ENCODE measurements at regions not wholly inside any gene's neighbourhood (a gene's known extent, or its start where the extent isn't known, plus 50 kb on each side); places are given as distances from the start of the nearest gene placed in this dataset.
"Not testable (repeated sequence)": the region's sequence is repeated elsewhere in the genome, so short reads cannot be mapped to it uniquely, and the experiment has no call there.

GRCh38 chr2:65922794-65923193 is 490.4 kb upstream of the SPRED2 start:
- no peak overlapping the region for H3K9ac ChIP-seq (ENCODE audit: low read depth, low read length)
- H3K4me1 ChIP-seq (ENCODE audit: insufficient read depth, low read length) = no peaks in the 10 kb centered on the region
- H3K36me3 ChIP-seq (ENCODE audit: insufficient read depth, low read length) = no peaks in the 10 kb centered on the region
- no peaks in the 10 kb centered on the region for H3K9me3 ChIP-seq (ENCODE audit: control insufficient read depth, insufficient read depth, low read length)

DNA sequence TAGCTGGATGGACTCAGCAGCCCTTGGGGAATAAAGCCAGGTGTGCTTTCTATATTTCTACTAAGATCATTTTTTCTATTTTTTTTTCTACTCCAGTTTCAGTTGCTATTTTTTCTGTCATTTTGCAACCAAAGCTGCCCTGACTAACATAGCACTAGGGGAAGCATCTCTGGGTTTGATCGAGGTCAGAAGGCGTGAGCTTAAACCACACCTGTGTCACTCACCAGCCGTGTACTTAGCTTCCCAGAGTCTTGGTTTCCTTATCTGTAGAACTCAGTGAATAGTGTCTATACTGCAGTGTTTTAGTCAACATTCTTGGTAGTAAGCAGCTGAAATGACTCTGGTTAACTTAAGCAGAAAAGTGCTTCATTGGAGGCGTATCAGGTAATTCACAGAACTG is 489.6 kb upstream of the SPRED2 start:
- Histone ChIP-seq H3K9ac (ENCODE audit: low read depth, low read length) (no peak overlapping the region), H3K36me3 (ENCODE audit: insufficient read depth, low read length) (no peaks in the 10 kb centered on the region), H3K9me3 (ENCODE audit: control insufficient read depth, insufficient read depth, low read length) (no peaks in the 10 kb centered on the region; the same call in 1 of the 2 replicates), H3K4me1 (ENCODE audit: insufficient read depth, low read length) (no peaks in the 10 kb centered on the region)

DNA sequence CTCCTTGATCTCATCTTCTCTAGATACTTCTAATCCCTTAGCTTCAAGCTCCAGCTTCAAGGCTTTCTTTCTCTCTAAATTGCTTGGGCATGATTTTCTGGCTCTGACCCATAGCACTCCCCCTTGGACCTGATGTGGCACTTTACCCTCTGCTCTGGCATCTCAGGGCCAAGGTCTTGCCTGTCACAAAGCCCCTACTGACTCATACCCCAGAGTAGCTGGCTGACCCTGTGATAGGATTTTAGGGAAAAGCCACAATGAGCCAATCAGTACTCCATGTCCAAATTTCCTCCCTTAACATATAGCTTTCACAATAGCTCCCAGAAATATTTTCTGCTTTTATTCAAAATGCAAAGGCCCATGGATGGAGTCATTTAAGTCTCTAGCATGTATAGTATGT is 488.7 kb upstream of the SPRED2 start:
- H3K9ac ChIP-seq (ENCODE audit: low read depth, low read length) = no peak overlapping the region
- no peaks in the 10 kb centered on the region for H3K4me1 ChIP-seq (ENCODE audit: insufficient read depth, low read length)
- H3K36me3 ChIP-seq (ENCODE audit: insufficient read depth, low read length) = no peaks in the 10 kb centered on the region
- H3K9me3 ChIP-seq (ENCODE audit: control insufficient read depth, insufficient read depth, low read length) = no peaks in the 10 kb centered on the region; the same call in 1 of the 2 replicates

DNA sequence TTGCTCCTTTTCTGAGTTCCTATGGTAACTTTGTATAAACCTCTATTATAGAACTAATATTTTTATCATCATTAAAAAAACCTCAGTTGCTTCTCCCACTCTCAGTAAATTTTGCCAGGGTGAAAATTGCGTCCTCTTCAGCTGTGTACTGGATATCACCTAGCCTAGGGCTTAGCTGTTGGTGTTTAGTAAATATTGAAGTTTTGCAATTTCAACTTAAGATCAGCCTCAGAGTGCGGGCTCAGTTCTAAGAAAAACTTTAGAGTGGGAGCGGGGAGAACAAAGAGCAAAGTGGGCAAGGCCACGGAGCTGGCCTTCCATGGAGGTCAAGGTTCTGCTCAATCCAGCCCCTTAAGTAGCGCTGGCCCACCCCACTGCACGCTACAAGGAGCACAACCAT is 488.3 kb upstream of the SPRED2 start:
- H3K4me1 ChIP-seq (ENCODE audit: insufficient read depth, low read length) = no peaks in the 10 kb centered on the region
- no peaks in the 10 kb centered on the region; the same call in 1 of the 2 replicates for H3K9me3 ChIP-seq (ENCODE audit: control insufficient read depth, insufficient read depth, low read length)
- H3K9ac ChIP-seq (ENCODE audit: low read depth, low read length) = no peak overlapping the region
- H3K36me3 ChIP-seq (ENCODE audit: insufficient read depth, low read length) = no peaks in the 10 kb centered on the region

DNA sequence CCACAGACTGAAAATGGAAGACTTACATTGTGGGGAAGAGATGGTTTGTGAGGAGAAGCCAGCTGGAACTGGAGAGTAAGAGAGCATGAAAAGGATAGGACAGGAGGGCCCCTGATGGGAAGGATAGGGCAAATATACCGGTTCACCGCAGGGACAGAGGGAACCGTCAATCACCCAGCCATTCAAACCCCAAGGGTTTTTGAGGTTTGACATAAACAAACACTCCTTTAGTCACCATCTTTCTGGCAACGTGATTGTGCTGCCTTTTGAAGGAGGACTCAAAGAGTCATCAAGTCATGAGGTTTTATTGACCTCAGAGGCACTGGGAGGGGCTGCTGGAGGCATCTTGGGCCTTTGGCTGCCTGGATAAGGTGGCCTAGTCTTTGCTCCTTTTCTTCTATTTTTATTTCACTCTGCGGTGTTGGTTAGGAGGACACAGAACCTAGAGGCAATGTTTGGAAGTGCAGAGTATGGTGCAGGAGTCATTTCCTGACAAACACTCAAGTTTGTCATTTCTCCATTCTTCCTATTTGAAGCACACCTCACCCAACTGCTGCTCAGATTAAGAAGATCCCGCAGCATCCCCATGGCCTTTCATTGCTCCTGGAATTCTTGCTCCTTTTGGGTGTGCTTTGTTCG is 487.3 kb upstream of the SPRED2 start:
- Histone ChIP-seq H3K4me1 (ENCODE audit: insufficient read depth, low read length) (no peaks in the 10 kb centered on the region), H3K36me3 (ENCODE audit: insufficient read depth, low read length) (no peaks in the 10 kb centered on the region), H3K9ac (ENCODE audit: low read depth, low read length) (no peak overlapping the region), H3K9me3 (ENCODE audit: control insufficient read depth, insufficient read depth, low read length) (no peaks in the 10 kb centered on the region; the same call in 1 of the 2 replicates)

GRCh38 chr2:65918760-65919187 is 486.4 kb upstream of the SPRED2 start:
- no peaks in the 10 kb centered on the region for H3K4me1 ChIP-seq (ENCODE audit: insufficient read depth, low read length)
- no peaks in the 10 kb centered on the region; the same call in 1 of the 2 replicates for H3K9me3 ChIP-seq (ENCODE audit: control insufficient read depth, insufficient read depth, low read length)
- H3K9ac ChIP-seq (ENCODE audit: low read depth, low read length) = no peak overlapping the region
- H3K36me3 ChIP-seq (ENCODE audit: insufficient read depth, low read length) = no peaks in the 10 kb centered on the region

- Histone ChIP-seq H3K9ac (ENCODE audit: low read depth, low read length) (no peak overlapping the region), H3K36me3 (ENCODE audit: insufficient read depth, low read length) (no peaks in the 10 kb centered on the region), H3K4me1 (ENCODE audit: insufficient read depth, low read length) (no peaks in the 10 kb centered on the region), H3K9me3 (ENCODE audit: control insufficient read depth, insufficient read depth, low read length) (no peaks in the 10 kb centered on the region; the same call in 1 of the 2 replicates)
These were observed 485.6 kb upstream of the SPRED2 start for GRCh38 chr2:65917986-65918385.

GRCh38 chr2:65916785-65917295 is 484.4 kb upstream of the SPRED2 start:
- no peak overlapping the region for H3K9ac ChIP-seq (ENCODE audit: low read depth, low read length)
- no peaks in the 10 kb centered on the region for H3K36me3 ChIP-seq (ENCODE audit: insufficient read depth, low read length)
- no peaks in the 10 kb centered on the region for H3K4me1 ChIP-seq (ENCODE audit: insufficient read depth, low read length)

DNA sequence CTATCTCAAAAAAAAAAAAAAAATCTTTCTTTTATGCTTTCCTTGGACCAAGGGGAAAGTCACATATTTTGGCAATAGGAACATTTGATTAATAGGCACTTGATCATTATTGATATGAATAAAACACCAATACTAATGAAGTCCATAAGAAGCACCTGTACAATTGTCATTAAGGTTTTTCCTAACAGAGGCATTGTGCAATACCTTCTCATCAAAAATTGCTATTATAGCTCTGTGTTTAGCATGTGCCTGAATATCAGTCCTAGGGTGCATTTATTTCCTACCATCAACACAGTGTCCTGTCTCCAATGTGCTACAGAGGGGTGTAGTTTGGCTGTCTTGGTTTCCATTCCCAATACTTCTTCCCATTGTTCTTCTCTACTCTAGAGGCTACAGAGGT is 483.8 kb upstream of the SPRED2 start:
- no peak overlapping the region for H3K9ac ChIP-seq (ENCODE audit: low read depth, low read length)
- no peaks in the 10 kb centered on the region for H3K4me1 ChIP-seq (ENCODE audit: insufficient read depth, low read length)
- H3K36me3 ChIP-seq (ENCODE audit: insufficient read depth, low read length) = no peaks in the 10 kb centered on the region
- H3K9me3 ChIP-seq (ENCODE audit: control insufficient read depth, insufficient read depth, low read length) = no peaks in the 10 kb centered on the region; the same call in 1 of the 2 replicates

More at GRCh38 chr2:65916785-65917295, 484.4 kb upstream of the SPRED2 start:
- H3K9me3 ChIP-seq (ENCODE audit: control insufficient read depth, insufficient read depth, low read length) = no peaks in the 10 kb centered on the region; the same call in 1 of the 2 replicates

- H3K9ac ChIP-seq (ENCODE audit: low read depth, low read length) = no peak overlapping the region
These were observed 482.9 kb upstream of the SPRED2 start for GRCh38 chr2:65915273-65915672.

DNA sequence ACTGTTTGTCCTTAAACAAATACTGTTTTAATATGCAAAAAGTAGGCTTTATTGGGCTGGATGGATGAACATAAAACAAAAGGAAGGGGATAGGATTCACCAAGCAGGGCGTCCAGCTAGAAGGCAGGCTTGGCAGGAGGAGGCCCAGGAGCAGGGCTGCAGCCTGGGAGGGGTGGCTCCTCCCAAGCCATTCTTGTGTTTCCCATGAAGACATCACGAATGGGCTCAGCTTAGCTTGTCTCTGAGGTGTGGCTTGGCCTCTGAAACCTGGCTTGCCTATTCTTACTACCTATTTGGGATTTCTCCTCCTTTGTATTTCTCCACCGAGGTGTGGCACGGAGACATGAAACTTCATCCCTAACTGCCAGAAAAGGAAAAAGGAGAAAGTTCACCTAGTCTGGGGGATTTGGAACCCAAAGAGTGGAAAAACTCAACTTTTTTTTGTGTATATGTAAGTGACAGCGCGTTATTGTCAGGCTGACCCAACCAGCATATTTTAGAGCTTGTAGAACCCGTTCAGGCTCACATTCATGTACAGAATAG is 481.9 kb upstream of the SPRED2 start:
- Histone ChIP-seq H3K4me1 (ENCODE audit: insufficient read depth, low read length) (no peaks in the 10 kb centered on the region), H3K9me3 (ENCODE audit: control insufficient read depth, insufficient read depth, low read length) (no peaks in the 10 kb centered on the region; the same call in 1 of the 2 replicates), H3K36me3 (ENCODE audit: insufficient read depth, low read length) (no peaks in the 10 kb centered on the region), H3K9ac (ENCODE audit: low read depth, low read length) (no peak overlapping the region)

More at GRCh38 chr2:65915273-65915672, 482.9 kb upstream of the SPRED2 start:
- Histone ChIP-seq H3K36me3 (ENCODE audit: insufficient read depth, low read length) (no peaks in the 10 kb centered on the region), H3K4me1 (ENCODE audit: insufficient read depth, low read length) (no peaks in the 10 kb centered on the region), H3K9me3 (ENCODE audit: control insufficient read depth, insufficient read depth, low read length) (no peaks in the 10 kb centered on the region; the same call in 1 of the 2 replicates)

- no peak overlapping the region for H3K9ac ChIP-seq (ENCODE audit: low read depth, low read length)
- no peaks in the 10 kb centered on the region for H3K4me1 ChIP-seq (ENCODE audit: insufficient read depth, low read length)
- no peaks in the 10 kb centered on the region; the same call in 1 of the 2 replicates for H3K9me3 ChIP-seq (ENCODE audit: control insufficient read depth, insufficient read depth, low read length)
- H3K36me3 ChIP-seq (ENCODE audit: insufficient read depth, low read length) = no peaks in the 10 kb centered on the region
These were observed 481.4 kb upstream of the SPRED2 start for GRCh38 chr2:65913813-65914212.

- Histone ChIP-seq H3K4me1 (ENCODE audit: insufficient read depth, low read length) (no peaks in the 10 kb centered on the region), H3K36me3 (ENCODE audit: insufficient read depth, low read length) (no peaks in the 10 kb centered on the region), H3K9ac (ENCODE audit: low read depth, low read length) (no peak overlapping the region), H3K9me3 (ENCODE audit: control insufficient read depth, insufficient read depth, low read length) (no peaks in the 10 kb centered on the region)
These were observed 469.4 kb upstream of the SPRED2 start for GRCh38 chr2:65901756-65902155.

DNA sequence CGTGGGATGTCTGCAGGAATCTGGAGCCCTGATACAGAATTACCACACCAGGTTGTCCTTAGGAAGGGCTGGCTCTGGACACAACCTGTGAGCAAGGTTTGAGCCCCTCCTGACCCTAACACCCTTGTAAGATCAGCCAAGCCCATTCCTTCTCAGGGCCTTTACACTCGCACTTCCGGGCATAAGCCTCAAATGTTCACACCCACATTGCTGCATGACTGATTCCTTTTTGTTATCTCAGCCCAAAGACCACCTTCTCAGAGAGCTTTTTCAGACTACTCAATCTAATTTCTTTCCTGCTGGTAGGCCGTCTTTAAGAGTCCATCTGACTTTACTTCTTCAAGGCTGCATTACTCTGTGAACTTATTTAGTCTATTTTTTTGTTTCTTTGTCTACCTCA is 464.0 kb upstream of the SPRED2 start:
- no peak overlapping the region for H3K9ac ChIP-seq (ENCODE audit: low read depth, low read length)
- no peaks in the 10 kb centered on the region for H3K36me3 ChIP-seq (ENCODE audit: insufficient read depth, low read length)
- H3K4me1 ChIP-seq (ENCODE audit: insufficient read depth, low read length) = no peaks in the 10 kb centered on the region
- no peaks in the 10 kb centered on the region for H3K9me3 ChIP-seq (ENCODE audit: control insufficient read depth, insufficient read depth, low read length)

- H3K36me3 ChIP-seq (ENCODE audit: insufficient read depth, low read length); H3K9me3 ChIP-seq (ENCODE audit: control insufficient read depth, insufficient read depth, low read length); H3K9ac ChIP-seq (ENCODE audit: low read depth, low read length); H3K4me1 ChIP-seq (ENCODE audit: insufficient read depth, low read length): not testable (repeated sequence)
These were observed 457.7 kb upstream of the SPRED2 start for GRCh38 chr2:65890131-65890530.
